ENCODE measurements at regions not wholly inside any gene's neighbourhood (a gene's known extent, or its start where the extent isn't known, plus 50 kb on each side); places are given as distances from the start of the nearest gene placed in this dataset.

- no peak for DNase-seq
Observed at GRCh38 chr2:44051593-44052347, 56.0 kb upstream of the LRPPRC start.

DNA sequence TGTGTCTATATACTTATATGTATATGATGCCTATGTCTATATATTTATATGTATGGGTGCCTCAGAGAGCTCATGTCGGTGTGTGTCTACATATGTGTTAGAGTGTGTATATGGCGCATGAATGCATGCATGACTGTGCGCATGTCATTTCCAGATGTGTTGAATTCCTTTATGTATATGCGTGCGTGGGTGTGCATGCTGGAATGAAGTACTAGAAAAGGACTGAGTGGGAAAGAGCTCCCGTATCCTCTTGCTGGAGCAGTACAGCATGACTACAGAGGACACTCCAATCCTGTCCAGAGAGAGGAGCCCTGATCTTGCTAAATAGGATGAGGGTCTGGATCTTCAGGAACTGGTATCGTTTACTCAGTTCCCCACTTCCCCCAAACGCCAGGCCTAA is 56.8 kb upstream of the LRPPRC start:
- no peaks in the 10 kb centered on the region for H3K36me3 ChIP-seq
- no peak overlapping the region for H3K4me3 ChIP-seq
- H3K27ac ChIP-seq = no peak overlapping the region
- intact Hi-C loops (cut with DNase I) = no loop called here
- no peak for DNase-seq
- H3K27me3 ChIP-seq = no peaks in the 10 kb centered on the region
- WGBS, 2 donors = 83 to 90% methylated on average over 8 of the region's 8 CpGs
- no peaks in the 10 kb centered on the region for H3K4me1 ChIP-seq
- H3K9me3 ChIP-seq = no peaks in the 10 kb centered on the region
- TF ChIP-seq, protein P1, sequence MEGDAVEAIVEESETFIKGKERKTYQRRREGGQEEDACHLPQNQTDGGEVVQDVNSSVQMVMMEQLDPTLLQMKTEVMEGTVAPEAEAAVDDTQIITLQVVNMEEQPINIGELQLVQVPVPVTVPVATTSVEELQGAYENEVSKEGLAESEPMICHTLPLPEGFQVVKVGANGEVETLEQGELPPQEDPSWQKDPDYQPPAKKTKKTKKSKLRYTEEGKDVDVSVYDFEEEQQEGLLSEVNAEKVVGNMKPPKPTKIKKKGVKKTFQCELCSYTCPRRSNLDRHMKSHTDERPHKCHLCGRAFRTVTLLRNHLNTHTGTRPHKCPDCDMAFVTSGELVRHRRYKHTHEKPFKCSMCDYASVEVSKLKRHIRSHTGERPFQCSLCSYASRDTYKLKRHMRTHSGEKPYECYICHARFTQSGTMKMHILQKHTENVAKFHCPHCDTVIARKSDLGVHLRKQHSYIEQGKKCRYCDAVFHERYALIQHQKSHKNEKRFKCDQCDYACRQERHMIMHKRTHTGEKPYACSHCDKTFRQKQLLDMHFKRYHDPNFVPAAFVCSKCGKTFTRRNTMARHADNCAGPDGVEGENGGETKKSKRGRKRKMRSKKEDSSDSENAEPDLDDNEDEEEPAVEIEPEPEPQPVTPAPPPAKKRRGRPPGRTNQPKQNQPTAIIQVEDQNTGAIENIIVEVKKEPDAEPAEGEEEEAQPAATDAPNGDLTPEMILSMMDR (IDR thresholded peaks at IDR 0.05) = no peak
- no peak for TF ChIP-seq POLR2A (IDR thresholded peaks at IDR 0.05)

More at GRCh38 chr2:44051593-44052347, 56.0 kb upstream of the LRPPRC start:
- H3K9me3 ChIP-seq = no peaks in the 10 kb centered on the region
- H3K27me3 ChIP-seq = no peaks in the 10 kb centered on the region
- intact Hi-C loops (cut with DNase I) = no loop called here
- no peaks in the 10 kb centered on the region for H3K4me1 ChIP-seq
- WGBS, 2 donors = 79 to 82% methylated on average over 5 of the region's 7 CpGs
- H3K4me3 ChIP-seq = no peak overlapping the region
- H3K36me3 ChIP-seq = no peaks in the 10 kb centered on the region
- TF ChIP-seq POLR2A (IDR thresholded peaks at IDR 0.05) = no peak
- TF ChIP-seq, protein P1 (IDR thresholded peaks at IDR 0.05) = no peak
- no peak overlapping the region for H3K27ac ChIP-seq

DNA sequence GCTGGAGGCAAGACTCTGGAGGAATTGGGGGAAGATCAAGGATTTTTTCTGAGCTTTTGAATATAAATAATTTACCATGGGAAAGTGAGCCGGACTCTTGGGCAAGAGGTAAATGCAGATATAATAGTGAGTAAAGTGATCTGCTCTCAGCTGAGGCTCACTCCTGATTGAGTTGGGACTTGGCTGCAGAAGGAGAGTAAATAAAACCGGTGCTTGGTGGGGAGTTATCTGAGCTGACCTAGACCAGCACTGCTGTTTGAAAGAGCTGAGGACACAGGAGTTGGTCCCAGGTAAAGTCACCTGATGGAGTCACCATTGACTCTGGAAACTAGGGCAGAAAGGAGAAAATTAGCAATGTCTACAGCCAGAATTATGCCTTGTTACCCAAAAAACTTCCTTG is 57.3 kb upstream of the LRPPRC start:
- whole genome bisulfite sequencing, 2 donors = 64 to 69% methylated on average over 2 of the region's 2 CpGs
- H3K27me3 ChIP-seq = no peaks in the 10 kb centered on the region
- intact Hi-C loops (cut with DNase I) = no loop called here

GRCh38 chr2:44053456-44053855 is 57.7 kb upstream of the LRPPRC start:
- Histone ChIP-seq H3K36me3 (no peaks in the 10 kb centered on the region), H3K27me3 (no peaks in the 10 kb centered on the region), H3K4me3 (no peak overlapping the region), H3K27ac (no peak overlapping the region), H3K9me3 (no peaks in the 10 kb centered on the region), H3K4me1 (no peaks in the 10 kb centered on the region)
- TF ChIP-seq, protein P1 (IDR thresholded peaks at IDR 0.05) = no peak
- TF ChIP-seq POLR2A (IDR thresholded peaks at IDR 0.05) = no peak
- 76 to 78% methylated on average over 4 of the region's 4 CpGs for WGBS, 2 donors
- no peak for DNase-seq
- intact Hi-C loops (cut with DNase I) = no loop called here

More for the DNA sequence above, 57.3 kb upstream of the LRPPRC start:
- Histone ChIP-seq H3K4me1 (no peaks in the 10 kb centered on the region), H3K9me3 (no peaks in the 10 kb centered on the region), H3K36me3 (no peaks in the 10 kb centered on the region), H3K27ac (no peak overlapping the region), H3K4me3 (no peak overlapping the region)
- TF ChIP-seq POLR2A (IDR thresholded peaks at IDR 0.05) = no peak
- TF ChIP-seq, protein P1 (IDR thresholded peaks at IDR 0.05) = no peak
- no peak for DNase-seq

DNA sequence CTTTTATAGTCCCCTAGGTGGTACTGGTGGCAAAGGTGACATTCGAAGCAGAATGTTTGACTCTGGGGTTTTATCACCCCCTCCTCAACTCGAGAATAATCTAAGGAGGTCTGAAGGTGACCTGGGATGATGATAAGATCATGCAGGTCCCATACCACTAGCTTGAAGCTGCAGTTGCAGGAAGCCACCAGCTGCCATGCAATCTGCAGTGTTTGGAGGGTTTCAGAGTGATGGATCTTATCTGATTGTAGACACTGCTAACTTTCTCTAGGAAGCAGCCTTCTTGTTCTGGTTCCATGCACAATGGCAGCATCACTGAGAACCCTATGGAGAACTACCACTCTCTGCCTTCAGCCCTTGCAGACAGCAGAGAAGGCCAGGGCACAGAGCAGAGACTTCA is 59.4 kb upstream of the LRPPRC start:
- Histone ChIP-seq H3K27ac (no peak overlapping the region), H3K36me3 (no peaks in the 10 kb centered on the region), H3K4me3 (no peak overlapping the region), H3K4me1 (no peaks in the 10 kb centered on the region), H3K9me3 (no peaks in the 10 kb centered on the region), H3K27me3 (no peaks in the 10 kb centered on the region)
- WGBS, 2 donors = 41 to 49% methylated on average over 2 of the region's 2 CpGs
- no peak for DNase-seq
- TF ChIP-seq, protein P1 (IDR thresholded peaks at IDR 0.05) = no peak
- TF ChIP-seq POLR2A (IDR thresholded peaks at IDR 0.05) = no peak
- intact Hi-C loops (cut with DNase I) = no loop called here
